ENCODE measurements at regions not wholly inside any gene's neighbourhood (a gene's known extent, or its start where the extent isn't known, plus 50 kb on each side); places are given as distances from the start of the nearest gene placed in this dataset.
"Not testable (repeated sequence)": the region's sequence is repeated elsewhere in the genome, so short reads cannot be mapped to it uniquely, and the experiment has no call there.

DNA sequence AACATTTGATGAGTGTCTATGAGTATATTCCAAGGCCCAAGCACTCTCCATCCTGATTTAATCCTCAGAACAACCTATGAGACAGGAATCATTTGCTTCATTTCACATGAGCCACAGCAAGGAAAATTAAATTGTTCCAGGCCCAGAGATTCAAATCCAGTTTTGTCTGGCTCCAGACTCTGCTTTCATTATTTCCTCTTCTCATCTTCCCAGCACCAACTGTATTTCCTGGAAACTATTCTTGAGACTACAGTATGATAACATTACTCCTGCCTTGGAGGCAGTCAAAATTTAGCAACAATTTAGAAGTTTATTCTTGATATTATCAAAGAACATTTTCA is 194.5 kb downstream of the ZNF608 start:
- no peak for DNase-seq (ENCODE audit: low read depth)

DNA sequence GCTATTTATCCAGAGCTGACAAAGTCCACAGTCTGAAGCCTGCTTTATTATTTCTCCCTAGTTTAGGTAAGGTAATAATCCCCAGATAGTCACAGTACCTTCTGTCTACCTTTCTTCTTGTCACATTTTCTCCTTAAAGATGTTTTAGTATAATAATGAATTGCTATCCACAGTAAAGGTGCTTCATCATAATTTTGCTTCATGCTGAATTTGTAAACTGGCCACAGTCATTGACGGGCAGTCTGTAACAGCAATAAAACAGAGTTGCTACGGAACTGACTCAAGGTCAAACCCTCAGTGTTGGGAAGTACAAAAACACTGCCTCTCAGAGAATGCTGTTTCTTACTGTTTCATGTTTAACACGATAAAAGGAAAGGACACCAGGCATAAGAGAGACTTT is 195.7 kb downstream of the ZNF608 start:
- DNase-seq (ENCODE audit: low read depth), result peak; percentile 19

DNA sequence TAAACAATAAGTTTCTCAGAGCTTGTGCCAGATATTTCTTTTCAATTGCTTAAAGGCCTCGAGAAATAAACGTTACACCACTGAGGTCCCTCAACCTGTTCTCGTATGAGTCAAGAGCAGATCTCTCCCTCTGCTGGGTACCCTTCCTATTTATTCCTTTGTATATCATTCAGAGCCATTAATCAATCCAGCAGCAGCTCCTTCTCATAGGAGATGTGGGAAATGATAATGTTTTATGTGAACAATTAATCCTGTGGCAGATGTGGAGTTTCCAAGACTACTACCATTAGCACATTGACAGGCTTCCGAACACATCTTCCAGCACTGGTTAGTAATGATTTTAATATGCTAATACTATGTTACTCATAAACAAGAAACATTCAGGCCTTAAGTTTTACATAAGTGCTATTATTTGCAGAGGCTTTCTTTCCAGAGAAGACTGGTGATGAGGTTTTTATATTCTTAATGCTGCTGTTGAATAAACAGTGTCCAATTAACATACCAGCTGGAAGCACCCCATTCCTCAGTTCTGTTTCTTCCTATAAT is 196.5 kb downstream of the ZNF608 start:
- DNase-seq (ENCODE audit: low read depth), result no peak

DNA sequence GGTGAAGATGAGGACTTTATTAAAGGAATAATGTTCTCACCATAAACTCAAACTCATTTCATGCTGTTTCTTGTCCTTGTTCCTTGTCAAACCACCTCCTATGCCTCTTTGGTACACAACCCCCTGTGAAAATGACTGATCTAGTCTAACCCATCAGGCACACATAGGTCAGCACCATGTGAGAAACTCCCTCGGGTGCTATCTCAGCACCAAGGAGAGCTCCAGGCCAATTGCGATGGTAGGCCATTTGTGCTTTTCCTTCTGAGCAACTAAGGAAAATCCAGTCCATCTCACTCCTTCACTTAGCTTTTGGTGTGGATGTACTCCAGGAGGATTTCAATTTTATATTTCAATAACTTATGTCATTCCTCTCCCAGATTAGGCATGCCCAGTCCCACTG is 199.8 kb downstream of the ZNF608 start:
- DNase-seq (ENCODE audit: low read depth), result peak; percentile 45

DNA sequence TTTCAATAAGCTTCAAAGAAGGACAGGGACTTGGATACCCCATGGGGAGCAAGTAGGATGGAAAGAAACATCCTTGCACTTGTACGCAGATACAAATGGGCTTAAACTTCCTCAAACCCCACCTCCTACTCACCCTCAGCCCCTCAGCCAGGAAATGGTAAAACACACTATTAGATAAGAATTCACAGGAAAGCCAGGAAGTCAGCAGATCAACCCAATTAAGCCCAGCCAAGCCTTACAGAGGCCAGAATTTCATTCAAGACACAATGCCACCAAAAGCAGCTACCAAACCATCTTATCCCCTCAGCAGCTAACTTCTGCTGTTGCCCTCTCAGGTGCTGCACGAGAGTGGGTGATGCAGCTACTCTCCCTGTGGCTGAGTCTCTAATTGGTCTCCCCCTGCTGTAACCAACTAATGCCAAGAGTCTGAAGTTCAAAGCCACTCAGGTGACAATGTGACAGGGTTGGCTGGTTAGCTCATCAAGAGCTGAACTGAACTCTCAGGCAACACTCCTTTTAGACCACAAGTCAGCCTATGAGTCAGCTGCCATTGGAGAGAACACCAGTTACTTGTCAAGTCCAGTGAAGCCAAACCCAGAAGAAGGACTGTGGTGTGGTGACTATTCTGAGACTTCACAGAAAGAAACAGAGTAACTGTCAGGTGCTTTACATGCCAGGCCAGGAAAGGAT is 201.9 kb downstream of the ZNF608 start:
- DNase-seq (ENCODE audit: low read depth), result peak; percentile 85

DNA sequence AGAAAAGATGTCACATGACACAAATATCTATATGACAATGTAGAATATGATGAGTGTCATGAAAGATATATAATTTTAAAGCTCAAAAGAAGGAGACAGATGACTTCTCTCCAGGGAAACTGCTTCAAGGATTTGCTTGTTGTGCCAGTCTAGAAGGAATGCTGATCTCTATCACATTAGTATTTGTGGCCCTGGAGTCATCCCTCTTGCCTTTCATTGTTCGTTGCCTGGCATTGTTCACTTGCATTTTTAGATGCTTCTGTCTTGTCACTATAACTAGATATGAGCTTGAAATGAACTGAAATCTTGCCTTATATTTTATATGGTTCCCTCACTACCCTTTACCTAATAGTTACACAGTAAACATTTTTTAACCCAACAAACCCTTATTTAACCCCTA is 207.5 kb downstream of the ZNF608 start:
- DNase-seq (ENCODE audit: low read depth), result no peak

DNA sequence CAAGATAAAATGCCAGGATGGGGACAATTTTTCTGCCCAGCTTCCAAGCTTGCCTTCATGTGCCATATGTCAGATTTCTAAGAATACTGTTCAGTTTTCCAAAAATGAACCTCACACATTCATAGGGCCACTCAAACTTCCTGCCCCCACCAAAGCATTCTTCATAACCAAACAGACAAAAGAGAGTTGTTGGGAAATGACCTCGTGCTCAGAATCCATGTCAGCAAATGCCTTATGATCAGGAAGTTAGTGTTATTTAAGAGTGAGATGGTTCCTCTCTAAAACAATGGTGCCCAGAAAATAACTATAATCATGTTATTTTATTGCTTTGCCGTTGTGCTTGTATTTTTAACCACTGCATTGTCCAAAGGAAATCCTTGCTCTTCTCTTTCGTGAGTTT is 208.2 kb downstream of the ZNF608 start:
- DNase-seq (ENCODE audit: low read depth), result peak; percentile 6

DNA sequence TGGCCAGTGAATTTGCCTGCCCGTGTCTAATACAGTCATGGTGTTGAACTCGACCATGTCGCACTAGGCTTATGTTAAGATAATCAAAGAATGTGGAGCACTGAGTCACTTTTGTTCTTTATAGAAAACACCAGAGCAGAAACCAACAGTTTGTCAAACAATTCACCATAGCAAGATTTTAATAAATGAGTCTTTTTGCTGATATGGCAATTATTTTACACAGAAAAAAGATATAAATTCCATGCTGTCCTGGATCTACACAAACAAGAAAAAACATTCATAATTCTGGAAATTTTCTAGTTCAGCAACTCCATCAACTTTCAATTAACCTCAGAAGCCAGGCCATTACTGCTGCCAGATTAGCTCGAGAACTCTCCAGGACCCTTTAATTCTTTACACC is 208.9 kb downstream of the ZNF608 start:
- DNase-seq (ENCODE audit: low read depth), result no peak

DNA sequence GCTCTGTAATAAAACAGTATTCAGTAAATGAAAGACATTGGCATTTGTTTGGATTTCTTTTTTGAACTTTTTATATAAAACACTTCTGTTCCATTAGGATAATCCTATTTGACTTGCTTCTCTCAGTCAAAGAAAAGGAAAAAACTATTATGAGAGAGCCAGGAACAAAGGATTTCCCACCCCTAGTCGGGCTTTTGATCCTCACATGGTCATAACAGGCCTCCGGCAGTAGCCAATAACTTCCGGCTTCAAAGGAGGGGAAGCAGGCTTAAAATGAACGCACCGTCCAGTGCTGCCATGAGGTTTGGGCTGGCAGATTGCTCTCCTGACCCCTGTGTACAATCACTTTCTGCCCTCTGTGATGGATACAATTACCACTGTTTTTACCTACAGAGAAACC is 209.3 kb downstream of the ZNF608 start:
- no peak for DNase-seq (ENCODE audit: low read depth)

DNA sequence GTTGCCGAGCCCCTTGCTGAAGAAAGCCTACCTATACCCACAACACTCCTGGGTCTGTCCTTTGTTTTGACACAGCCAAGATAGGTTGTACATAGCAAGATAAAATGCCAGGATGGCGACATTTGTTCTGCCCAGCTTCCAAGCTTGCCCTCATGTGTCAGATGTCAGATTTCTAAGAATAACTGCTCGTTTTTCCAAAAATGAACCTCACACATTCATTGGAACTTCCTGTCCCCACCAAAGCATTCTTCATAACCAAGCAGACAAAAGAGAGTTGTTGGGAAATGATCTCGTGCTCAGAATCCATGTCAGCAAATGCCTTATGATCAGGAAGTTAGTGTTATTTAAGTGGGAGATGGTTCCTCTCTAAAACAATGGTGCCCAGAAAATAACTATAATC is 210.1 kb downstream of the ZNF608 start:
- peak; percentile 34 for DNase-seq (ENCODE audit: low read depth)

DNA sequence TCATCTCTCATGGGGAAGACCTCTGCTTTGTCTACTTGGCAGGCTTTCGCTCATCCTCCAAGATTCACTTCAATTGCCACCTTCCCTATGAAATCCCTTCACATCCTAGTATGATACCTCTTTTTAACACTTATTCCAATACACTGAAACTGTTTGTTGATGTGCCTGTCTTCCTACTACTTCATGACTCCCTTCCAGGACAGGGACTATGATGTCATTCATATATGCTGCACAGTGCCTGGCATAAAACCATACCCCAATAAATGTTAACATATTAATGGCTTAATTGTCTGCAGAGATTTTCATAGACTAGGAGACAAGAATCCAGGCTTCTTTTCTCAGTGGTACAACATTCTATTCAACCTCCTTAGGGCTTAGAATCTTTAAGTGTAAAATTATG is 215.5 kb downstream of the ZNF608 start:
- DNase-seq (ENCODE audit: low read depth), result no peak

DNA sequence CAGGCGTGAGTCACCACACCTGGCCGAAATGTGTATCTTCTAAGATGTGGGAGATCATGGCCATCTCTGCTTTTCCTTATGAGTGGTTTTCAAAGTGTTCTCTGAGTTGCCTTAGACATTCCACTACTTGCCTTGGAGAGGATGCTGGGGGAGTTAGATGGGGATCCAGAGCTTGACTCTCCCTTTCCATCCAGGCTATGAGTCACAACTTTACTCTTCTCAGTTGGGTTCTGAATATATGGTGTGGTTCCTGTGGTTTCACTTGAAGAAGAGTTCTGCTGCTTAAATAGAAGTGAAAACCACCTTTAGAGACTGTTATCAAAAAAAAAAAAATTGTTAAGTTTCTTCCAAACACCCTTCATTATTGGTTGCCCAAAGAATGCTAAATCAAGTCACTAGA is 217.6 kb downstream of the ZNF608 start:
- DNase-seq (ENCODE audit: low read depth), result peak; percentile 66

DNA sequence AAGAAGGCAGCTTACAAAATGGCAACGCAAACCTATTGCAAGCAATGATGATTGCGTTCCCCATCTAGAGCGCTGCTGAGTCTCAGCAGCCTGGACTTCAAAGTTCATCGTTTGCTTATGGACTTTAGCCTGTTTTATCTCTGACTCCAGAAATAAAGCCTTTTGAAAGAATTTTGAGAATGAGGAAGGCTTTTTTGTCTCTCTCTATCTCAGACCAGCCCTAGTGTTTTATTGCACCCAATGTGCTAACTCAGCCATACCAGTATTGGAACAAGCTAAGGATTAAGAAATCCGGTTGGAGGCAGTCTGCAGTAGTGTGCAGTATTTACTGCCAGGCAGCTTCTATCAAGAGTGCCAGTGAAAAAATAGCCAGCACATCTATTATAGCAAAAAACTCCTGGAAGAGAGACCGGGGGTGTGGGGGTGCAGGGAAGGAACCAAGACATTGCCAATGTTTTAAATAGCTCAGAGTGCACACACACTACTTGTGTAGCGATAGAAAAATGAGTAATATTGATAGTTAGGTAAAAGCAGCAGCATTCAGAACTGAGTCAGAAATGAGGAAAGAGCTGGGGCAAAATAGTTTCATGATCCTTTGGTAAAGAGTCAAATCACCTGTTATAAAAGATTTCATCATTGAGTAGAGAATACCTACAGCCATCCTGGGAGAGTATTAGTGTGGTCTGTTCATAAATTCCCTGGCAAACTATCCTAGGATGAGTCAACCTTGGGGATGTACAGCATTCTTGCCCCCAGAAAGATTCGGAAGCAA is 219.0 kb downstream of the ZNF608 start:
- peak; percentile 86 for DNase-seq (ENCODE audit: low read depth)

DNA sequence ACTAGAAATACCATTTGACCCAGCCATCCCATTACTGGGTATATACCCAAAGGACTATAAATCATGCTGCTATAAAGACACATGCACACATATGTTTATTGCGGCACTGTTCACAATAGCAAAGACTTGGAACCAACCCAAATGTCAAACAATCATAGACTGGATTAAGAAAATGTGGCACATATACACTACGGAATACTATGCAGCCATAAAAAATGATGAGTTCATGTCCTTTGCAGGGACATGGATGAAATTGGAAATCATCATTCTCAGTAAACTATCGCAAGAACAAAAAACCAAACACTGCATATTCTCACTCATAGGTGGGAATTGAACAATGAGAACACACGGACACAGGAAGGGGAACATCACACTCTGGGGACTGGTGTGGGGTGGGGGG is 220.4 kb downstream of the ZNF608 start:
- not testable (repeated sequence) for DNase-seq (ENCODE audit: low read depth)

DNA sequence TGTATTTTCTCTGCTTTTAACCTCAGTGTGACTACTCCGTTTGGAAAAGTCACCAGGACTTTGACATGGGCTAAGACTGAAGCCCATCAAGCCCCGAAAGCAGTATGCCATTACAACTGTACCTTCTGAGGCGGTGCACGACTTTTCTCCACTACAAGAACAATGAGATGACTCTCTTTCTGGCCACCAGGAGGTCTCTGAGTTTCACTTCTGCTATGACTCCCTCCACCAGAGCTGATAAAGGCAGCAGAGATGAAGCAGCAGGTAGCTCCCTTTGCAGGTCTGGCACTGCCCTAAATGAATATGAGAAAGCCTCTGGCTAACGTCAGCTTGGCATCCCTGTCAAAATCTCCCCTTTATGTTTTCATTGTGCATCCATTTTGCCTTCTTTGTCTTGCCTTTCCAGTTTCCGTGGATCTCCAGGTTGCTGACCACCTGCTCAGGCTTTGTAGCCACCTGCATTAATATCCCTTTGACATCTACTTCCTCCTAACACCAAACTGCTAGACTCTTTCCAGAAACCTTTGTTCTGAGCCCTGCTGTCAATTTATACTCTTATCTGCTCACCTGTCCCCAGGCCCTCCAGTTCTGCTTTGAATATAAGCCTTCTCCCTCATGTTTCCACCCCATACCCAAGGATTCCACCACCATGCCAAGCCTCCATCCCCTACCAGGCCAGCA is 221.7 kb downstream of the ZNF608 start:
- no peak for DNase-seq (ENCODE audit: low read depth)

DNA sequence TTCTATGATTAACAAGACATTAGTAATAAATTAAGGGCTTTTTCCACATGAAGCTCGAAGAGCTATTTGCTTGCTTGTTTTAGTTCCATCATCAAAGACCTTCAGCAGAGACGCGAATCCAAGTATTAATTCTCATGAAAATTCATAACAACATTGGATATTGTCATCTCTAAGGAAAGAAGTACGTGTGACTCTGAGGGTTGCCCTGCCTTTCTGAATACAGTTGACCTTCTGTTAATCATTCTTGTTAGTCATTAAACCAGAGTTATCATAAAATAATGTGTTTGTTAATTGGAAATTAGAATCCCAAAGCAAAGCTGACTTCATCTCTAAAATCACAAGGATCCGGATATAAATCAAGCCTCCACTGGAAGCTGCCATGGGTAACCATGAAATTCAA is 222.5 kb downstream of the ZNF608 start:
- DNase-seq (ENCODE audit: low read depth), result peak; percentile 12

DNA sequence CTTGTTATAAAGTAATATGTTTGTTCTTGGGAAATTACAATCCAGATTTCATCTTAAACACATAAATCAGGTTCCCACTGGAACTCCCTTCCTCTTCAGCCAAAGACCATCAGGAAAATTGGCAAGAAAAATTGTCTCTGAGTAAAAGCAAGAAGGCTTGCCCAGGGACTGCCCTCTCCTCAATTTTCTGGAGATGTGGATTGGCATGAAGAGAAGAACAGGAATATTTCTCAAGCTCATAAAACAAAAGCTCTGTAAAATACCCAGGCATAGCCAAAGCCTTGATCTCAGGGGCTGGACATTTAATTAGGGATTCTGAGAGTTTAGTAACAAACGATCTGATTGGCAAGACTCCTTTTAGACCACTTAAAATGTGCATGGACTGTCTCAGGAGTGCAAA is 223.4 kb downstream of the ZNF608 start:
- no peak for DNase-seq (ENCODE audit: low read depth)

DNA sequence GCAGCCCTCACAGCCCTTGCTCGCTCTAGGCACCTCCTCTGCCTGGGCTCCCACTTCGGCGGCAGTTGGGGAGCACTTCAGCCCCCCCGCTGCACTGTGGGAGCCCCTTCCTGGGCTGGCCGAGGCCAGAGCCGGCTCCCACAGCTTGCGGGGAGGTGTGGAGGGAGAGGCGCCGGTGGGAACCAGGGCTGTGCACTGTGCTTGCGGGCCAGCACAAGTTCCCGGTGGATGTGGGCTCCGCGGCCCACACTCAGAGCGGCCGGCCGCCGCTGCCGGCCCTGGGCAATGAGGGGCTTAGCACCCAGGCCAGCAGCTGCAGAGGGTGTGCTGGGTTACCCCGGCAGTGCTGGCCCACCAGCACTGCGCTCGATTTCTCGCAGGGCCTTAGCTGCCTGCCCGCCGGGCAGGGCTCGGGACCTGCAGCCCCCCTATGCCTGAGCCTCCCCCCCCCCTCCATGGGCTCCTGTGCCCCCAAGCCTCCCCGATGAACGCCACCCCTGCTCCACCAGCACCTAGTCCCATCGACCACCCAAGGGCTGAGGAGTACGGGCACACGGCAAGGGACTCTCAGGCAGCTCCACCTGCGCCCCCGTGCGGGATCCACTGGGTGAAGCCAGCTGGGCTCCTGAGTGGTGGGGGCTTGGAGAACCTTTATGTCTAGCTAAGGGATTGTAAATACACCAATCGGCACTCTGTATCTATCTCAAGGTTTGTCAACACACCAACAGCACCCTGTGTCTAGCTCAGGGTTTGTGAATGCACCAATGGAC is 224.8 kb downstream of the ZNF608 start:
- no peak for DNase-seq (ENCODE audit: low read depth)

DNA sequence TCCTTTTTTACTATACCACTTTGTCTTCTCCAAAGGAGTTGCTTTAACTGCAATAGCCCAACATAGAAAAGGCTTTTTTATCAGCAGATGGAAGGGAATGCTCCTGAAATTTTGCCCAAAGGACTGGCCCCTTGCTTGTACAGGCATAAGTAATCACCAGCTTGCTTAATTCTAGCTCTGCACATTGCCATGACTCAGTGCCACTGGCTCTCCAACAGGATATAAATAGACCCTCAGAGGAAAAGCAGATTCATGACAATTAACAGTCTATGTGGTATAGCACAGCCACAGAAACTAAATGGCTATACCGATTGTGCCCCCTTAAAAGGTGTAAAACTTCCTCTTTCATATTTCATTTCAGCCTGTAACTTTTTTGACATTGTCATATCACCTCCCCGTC is 227.0 kb downstream of the ZNF608 start:
- DNase-seq (ENCODE audit: low read depth), result peak; percentile 86

DNA sequence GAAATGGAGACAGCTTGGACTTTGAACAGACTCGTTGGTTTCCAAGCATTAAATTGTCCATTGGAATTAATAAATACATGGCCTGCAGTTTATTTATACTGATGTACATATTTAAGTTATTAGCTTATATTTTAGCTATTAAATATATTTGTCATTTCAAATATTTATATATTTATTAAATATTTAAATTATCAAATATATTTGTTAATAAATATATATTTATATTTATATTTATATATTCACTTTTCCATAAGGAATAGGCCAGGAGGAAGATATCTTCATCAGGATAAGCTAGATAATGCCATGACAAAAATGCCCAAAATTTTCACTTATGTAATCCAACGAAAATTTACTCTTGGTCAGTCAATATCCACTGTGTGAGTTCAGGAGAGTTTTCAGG is 229.9 kb downstream of the ZNF608 start:
- DNase-seq (ENCODE audit: low read depth), result no peak

DNA sequence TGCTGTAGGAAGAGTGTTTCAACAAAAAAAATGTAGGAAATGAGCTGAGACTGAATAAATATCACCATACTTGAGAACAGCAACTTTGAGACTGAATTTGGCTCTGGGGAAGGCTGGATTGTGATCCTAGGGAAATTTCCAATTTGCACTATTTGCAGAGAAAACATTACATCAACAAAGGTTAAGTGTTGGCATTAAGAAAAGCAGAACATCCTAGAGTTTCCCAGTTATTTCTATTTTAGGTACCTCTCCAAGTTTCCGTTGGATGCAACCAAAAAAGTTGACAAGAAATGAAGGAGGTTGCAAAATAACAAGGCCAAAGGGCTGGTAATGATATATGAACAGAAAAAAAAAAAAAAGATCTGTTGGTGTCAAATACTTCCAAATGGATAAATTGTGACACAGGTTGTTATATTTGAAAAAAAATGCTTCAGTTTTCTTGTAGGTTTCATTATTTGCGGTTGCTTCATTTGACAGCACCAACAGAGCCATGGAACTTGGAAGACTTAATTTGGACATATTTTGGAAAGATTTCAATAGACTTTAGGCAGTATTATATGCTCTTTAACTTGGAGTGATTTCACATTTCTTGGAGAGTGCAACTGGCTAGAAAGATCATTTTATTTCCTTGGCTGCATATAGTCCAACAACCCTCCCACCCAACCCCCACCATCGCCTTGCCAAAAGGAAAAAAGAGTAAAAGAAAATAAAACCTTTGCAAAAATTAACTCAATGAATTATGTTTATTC is 230.8 kb downstream of the ZNF608 start:
- DNase-seq (ENCODE audit: low read depth), result no peak

All from renal cortical epithelial cell (primary cell).